ENCODE measurements at regions not wholly inside any gene's neighbourhood (a gene's known extent, or its start where the extent isn't known, plus 50 kb on each side); places are given as distances from the start of the nearest gene placed in this dataset.
"Not testable (repeated sequence)": the region's sequence is repeated elsewhere in the genome, so short reads cannot be mapped to it uniquely, and the experiment has no call there.

DNA sequence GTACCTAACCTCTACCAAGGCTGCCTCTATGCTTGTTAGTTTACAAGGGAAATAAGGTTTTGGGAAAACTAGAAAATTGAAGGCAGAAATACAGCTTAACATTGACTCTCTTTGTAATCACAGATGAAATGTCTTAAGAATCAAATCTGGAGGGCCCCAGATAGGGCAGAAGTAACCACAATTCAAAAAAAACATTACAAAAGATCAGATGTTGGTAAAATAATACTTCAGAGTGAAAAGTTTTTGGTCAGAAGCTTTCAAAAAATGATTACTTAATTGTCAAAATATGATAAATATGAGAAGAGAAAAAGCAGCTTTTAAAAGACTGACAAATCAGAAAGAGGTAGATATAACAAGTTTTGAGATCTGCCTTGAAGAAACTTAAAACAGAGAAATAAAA is 425.1 kb upstream of the NECTIN3 start:
- DNase-seq: no peak

DNA sequence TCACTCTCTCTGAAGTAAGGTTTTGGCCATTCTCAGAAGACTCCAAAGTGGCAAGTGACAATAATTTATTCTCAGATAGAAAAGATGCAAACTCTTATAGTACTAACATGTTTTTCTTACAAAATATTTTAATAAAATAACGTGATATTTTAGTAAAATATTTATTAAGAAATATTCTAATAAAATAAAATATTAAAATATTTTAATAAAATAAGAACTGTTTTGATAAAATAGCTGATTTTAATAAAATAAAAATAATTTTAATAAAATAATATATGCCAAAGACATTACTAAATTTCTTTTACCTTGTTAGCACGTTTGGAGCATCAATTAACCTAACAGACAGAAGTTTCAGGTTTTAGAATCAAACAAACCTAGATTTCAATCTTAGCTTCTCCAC is 424.0 kb upstream of the NECTIN3 start:
- no peak for DNase-seq

DNA sequence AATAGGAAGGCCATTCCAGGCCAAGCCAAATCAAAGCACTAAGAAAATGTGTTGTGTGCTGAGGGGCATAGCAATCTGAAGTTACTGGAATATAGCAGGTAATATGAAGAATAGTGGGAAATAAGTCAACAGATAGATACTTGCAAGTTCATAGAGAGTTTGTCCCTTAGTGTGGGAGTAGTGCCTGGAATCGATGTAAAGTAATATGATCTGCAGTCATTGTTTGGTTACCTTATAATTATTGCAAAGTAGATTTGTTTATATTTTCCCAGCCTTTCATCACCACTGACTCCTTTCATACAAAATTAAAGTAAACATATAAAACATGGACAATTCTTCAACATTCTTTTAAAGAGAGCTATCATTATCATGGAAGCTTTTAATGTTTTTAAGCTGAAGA is 420.9 kb upstream of the NECTIN3 start:
- no peak for DNase-seq

DNA sequence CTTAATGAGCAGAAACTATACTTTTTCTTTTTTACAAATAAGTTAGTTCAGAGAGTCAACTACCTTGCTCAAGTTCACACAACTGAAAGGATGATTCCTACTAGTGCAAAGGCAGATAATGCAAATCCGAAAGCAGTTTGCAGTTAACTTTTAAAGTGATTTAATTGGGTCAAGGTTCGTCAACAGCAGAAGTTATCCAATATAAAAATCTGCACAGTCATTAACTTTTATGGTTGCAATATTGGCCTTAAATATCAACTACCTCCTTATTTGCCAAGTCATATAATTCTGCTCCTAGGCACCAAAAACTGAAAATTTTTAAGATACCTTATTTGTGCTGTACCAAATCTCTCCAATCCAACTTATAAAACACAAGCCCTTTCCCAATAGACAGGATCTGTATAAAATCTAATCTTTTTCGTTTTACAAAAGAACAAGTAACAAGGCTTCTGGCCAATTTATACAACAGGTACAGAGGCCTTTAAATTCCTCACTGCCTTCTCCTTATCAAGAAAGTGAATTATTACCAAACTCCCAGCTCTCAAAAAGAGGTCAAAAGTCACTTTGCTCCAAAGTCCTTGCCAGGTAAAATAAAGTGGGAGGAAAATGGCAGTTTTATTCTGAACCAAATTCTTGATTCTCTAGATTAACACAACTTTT is 416.6 kb upstream of the NECTIN3 start:
- no peak for DNase-seq

DNA sequence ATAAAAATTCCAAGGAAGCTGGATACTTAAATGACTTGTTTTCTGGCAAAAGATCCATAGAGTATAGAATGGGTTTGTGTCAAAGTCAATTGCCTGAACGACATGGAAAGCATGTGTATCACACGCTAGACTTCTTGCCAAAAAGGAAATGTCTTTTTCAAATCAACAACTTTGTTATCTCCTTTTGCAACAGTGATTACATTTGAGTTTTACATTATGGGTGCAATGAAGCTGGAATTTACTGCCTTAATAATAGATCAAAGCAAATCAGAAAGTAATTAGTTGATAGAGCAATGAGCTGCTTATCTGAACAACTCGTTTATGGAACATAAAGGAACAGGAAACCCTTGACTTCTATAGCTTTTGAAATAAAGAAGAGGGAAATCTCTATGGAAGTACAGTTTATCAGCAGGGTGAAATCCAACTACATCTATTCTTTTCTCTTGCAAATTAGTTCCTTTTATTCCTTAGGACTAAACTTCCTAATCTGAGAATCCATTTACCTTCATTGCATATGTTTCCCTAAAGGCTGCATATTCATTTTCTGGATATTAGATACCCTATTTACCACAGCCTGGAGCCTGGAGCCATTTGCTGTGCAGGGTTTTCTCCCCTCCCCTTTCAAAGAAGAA is 415.1 kb upstream of the NECTIN3 start:
- no peak for DNase-seq

DNA sequence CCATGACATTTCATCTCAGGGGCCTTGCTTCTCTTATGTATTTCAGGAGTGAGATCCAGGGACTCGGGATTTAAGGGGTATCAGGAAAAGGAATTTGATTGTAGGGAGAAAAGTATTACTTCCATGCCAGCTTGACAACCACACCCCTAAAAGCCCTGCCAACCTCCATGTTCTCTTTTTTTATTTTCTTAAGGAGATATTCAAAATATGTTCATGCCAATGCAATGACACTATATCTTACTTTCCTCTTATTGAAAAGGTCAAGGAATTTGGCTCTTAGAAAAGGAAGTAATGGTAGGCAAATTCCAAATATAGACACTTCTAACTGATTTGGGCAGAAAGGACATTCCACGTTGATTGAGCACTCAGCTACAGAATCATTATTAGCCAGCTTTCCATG is 407.5 kb upstream of the NECTIN3 start:
- DNase-seq: no peak

DNA sequence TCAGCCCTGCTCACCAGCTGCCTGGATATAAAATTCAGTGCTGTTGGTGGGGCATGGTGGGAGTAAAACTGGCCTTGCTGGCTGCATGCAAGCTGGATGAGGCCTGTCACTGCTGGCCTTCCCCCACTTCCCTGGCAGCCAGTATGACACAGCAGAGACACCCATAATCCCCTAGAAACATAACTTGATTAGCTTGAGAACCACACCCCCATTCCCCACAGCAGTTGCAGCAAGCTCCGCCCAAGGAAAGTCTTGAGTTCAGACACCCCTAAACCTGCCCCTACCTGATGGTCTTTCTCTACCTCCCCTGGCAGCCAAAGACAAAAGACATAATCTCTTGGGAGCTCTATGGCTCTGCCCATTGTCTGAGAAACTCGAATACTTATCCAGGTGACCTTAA is 405.1 kb upstream of the NECTIN3 start:
- no peak for DNase-seq

DNA sequence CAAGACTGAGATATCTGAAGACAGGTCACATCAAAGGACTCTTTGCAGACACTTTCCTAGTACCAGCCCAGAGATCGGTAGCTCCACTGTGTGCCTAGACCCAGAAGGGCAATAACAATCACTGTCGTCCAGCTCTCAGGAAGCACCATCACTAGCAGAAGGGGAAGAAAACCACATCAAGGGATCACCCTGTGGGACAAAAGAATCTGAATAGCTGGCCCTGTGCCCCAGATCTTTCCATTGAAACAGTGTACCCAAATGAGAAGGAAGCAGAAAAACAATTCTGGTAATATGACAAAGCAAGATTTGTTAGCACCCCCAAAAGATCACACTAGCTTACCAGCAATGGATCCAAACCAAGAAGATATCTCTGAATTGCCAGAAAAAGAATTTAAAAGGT is 404.4 kb upstream of the NECTIN3 start:
- no peak for DNase-seq

DNA sequence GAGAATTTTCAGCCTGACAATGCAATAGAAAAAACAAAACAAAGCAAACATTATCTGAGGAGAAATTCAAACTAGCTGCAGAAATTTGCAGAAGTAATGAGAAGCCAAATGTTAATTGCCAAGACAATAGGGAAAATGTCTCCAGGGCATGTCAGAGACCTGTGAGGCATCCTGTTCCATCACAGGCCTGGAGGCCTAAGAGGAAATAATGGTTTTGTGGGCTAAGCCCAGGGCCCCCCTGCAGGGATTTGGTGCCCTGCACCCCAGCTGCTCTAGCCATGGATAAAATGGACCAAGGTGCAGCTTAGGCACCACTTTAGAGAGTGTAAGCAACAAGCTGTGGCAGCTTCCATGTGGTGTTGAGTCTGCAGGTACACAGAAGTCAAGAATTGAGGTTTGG is 401.2 kb upstream of the NECTIN3 start:
- no peak for DNase-seq

DNA sequence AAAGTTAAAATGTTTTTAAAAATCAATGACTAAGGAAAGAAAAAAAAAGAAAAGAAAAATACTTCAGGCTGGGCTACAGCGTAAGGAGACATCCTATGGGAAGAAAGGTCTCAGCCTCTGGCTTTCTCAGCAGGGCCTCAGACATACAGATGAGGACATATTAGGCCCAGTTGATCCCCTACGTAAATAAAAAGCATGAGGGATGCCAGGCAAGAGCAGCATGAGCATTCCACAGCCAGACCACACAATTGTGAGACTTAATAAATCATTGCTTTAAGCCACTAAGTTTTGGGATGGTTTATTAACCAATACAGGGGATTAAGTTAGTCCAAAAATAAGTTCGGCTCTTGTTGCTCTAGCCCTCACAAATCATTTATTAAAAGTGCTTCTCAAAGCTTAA is 394.1 kb upstream of the NECTIN3 start:
- no peak for DNase-seq

DNA sequence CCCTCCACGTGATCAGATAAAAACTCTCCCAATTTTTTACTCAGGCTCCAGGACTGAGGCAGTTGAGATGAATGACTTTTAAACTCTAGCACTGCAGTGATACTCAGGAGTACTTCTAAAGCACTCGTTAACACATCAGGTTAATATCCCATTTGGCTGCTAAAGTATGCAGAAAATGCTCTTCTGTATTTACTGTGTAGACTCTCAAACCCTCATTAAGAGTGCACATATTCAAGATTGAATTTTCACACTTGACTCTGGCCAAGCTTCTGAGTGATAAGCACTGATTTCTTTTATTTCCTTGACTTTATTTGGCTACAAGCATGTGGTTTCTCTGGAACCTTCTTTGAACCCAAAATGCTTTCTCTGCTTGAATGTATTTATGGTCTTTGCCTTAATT is 392.3 kb upstream of the NECTIN3 start:
- DNase-seq: no peak

DNA sequence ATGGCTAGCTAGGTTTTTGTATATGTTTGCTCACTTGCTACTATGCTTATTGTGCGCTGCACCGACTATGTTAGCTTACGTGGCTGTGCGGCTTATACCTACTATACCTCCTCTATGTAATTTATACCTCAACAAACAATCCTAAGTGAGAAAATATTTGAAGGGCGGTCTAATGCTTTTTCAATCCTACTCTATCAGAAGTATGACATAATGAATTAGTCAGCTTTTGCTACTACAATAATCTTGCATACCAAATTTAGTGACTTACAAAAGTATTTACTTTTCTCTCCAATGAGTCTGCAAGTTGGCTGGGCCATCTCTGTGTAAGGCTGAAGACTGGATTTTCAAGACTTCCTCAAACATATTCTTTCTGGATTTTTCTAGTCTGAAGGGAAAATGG is 391.2 kb upstream of the NECTIN3 start:
- DNase-seq: no peak

DNA sequence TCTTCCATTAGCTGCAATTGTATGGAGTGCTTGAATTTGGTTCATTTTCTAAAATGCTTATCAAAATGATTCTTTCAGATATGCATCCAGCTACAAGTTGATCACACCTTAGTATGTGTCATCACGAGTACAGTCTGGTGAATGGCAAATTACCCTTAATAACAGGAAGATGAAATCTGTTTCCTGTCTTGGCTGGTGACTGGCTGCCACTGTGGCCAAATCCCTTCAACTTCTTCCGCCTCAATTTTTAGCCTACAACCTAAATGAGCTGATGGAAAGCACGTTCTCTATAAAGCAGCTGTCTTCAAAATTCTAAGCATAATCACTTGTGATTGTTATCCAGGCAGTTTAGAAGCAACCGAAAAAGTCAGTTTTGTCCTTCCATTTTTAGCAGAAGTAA is 387.1 kb upstream of the NECTIN3 start:
- DNase-seq: no peak

DNA sequence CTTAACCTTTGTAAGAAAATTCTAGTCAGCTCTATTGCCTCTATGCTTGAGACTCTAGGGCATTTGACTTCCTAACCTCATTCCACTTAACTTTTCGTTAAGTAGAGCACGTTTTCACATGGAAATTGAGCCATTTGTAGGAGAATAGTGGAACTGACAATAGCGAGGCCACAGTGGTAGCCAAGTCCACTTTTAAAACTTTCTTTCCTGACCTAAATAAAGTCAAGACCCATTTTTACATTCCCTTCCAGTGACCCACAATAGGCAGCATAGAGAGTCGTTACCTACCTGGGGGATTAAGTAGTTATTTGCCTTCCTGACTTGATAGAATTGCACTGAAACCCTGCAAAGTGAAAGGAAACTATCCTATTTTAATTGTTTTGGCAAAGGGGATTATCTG is 386.0 kb upstream of the NECTIN3 start:
- no peak for DNase-seq

DNA sequence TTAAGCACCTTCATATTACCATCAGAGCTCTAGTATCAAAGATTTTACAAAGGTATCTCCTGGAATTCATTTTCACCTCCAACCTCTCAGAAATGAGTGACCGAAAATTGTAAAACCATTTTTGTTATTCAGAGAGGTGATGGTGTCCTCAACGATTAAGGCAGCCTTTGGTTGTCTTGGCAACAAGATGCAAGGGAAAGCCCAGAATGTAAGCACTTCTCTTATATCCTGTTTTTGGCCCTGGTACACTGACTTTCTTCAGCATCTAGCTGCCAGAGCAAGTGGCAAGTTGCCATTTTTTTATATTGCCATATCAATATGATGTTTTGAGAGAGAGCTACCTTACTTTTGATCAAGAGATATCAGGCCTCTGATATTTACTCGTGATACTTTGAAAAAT is 384.9 kb upstream of the NECTIN3 start:
- DNase-seq: no peak

DNA sequence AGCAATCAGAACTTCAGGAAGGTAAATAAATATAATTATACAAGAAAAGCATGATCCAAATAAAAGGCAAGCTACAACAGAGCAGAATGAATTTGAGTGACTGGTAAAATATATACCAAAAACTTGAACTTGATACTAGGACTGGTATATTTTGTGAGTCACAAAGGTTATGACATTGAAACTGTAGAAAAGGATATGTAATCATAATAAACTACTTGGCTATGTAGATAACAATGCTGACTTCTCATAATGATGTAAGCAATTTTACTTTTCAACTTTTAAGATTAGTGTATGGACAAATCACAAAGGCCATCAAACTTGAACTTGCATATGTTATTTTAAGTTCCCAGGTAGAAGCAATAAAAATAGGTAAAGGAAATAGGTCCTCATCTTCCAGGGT is 384.5 kb upstream of the NECTIN3 start:
- DNase-seq: no peak

DNA sequence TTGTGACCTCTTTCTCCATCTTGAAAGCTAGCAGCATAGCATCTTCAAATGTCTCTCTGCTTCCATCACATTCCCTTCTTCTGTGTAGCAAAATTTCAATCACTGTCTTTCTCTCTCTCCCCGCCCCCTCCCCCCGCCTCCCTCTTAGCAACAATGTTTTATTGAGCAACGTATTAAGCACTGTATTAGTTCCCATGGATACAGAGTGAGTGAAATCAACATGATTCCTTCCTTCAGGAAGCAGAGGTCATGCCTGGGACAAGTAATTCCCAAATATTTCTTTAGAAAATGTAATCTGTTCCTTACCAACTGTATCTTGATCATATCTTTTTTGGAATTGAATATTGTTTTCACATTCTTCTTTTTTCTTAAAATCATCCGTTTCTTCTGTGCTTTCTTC is 373.7 kb upstream of the NECTIN3 start:
- no peak for DNase-seq

DNA sequence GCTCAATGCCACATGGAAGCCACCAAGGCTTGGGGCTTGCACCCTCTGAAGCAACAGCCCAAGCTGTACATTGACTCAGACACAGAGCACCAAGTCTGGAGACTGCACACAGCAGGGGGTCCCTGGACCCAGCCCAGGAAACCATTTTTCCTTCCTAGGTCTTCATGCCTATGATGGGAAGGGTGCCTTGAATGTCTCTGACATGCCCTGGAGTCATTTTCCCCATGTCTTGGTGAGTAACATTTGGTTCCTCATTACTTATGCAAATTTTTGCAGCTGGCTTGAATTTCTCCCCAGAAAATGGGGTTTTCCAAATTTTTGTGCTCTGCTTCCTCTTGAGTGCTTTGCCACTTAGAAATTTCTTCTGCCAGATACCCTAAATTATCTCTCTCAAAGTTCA is 367.3 kb upstream of the NECTIN3 start:
- DNase-seq: not testable (repeated sequence)

DNA sequence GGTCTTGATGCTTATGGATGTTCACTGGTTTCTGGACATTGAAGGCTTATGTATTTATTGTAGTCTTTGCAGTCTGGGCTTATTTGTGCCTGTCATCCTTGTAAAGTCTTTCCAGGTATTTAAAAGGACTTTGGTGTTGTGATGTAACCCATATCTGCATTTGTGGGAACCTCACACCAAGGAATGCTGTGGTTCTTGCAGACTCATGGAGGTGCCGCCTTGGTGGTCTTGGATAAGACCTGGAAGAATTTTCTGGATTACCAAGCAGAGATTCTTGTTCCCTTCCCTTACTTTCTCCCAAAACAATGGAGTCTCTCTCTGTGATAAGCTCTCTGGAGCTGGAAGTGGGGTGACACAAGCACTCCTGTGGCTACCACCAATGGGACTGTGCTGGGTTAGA is 363.5 kb upstream of the NECTIN3 start:
- no peak for DNase-seq

DNA sequence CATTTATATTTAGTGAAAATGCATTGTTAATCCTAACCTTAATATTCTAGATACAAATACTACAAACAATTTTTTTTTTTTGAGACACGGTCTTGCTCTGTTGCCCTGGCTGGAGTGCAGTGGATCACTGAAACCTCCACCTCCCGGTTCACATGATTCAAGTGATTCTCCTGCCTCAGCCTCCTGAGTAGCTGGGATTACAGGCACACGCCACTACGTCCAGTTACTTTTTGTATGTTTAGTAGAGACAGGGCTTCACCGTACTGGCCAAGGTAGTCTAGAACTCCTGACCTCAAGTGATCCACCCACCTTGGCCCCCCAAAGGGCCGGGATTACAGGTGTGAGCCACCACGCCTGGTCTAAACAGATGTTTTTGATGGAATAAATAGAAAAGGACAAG is 361.5 kb upstream of the NECTIN3 start:
- DNase-seq: no peak

DNA sequence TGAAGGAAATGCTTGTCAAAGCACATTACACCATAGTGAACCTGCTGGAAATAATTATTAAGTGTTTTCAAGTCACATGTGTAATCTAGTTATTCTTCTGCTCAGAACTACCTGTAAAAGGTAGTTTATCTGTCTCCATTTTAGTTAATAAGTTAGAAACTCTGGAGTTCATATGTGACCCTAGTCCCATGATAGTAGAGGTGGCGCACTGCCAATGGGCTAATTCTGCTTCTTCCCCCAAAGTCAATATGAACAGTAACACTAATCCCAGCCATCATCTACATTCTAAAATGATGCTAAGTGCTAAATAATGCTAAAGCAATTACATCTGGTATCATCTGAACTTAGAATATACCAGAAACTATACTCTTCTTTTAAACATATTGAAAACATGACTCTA is 361.0 kb upstream of the NECTIN3 start:
- no peak for DNase-seq

DNA sequence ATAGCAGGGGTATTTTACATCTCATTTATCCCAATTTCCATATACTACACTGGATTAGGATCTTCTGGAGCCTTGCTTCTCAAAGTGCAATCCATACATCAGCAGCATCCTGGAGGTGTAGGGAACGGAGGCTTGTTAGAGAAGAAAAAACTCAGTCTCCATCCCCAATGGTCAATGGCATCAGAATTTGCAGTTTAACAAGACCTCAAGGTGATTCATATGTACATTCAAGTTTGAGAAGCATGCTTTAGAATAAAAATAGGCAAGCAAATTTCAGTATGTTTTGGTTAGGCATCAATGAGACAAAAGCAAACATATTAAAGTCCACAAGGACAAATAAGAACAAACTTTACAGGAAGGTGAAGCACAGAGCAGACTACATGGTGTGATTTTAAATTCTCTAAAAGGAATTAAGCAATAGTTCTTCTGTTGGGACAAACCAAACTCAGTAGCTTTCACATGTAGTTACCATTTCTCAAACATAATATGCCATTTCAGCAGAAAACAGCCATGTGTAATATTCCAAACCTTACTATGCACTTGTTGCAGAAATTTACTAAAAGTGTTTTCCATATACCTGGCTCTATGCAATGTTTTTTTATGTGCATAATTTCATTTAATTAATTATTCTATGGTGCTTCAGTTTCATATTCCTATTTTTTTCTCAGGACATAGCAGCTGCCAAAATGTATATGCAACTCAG is 360.3 kb upstream of the NECTIN3 start:
- no peak for DNase-seq

DNA sequence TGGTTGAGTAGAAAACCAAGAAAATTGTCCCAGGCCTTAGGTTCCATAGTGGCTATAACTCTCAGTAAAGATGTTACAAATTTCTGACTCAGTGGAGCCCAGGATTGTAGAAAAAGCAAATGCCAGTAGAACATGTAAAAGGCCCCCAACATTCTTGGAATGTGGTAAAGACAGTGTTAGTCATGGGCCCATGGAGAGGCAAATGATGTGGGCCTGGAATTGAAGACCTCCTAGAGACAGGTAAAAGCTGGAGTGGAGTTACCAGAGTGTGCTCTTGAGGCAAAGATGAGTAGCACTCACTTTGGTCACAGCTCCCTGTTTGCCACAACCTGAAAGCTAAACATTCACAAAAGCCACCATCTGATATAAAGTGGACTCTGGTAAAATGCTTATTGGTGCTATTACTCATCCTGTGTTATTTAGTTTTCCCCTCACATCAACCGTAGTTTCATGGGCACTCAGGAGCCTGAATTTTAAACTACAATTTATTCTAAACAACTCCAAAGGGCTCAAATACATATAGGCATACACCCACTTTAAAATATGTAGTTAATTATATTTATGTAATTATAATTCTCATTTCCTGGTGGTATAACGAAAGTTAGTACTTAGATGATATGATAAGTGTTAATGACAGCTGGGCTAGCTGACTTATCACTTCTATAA is 359.6 kb upstream of the NECTIN3 start:
- no peak for DNase-seq

DNA sequence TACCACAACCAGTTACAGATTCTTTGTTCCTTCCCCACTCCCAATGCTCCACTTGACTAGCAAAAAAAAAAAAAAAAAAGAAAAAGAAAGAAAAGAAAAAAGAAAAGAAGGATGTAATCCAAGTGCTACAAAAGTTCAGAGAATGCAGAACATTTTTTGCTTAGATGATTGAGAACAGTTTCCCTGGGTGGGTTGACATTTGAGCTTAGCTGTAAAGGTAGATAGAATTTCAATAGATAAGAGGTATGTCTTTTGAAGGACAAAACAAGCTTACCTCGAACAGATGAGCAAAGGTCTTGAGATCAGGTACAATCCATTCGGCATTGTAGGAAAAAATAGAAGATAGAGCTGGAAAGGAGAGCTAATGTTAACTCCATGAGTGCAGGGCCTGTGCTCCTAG is 344.6 kb upstream of the NECTIN3 start:
- no peak for DNase-seq
